GM12878 (cell line): ENCODE measurements at regions not wholly inside any gene's neighbourhood (a gene's known extent, or its start where the extent isn't known, plus 50 kb on each side); places are given as distances from the start of the nearest gene placed in this dataset.

Source experiments
- ATAC-seq: fragments of 200-7000 bp; cut with Tn5 transposase; 3 replicates; pipeline ENCODE4 v1.9.1; 2020; ENCODE audit warnings: mild to moderate bottlenecking, moderate library complexity
- BruUV-seq: library from RNA; stranded (reverse); fragments of 400-500 nt; replicated peaks from 2 replicates; lab custom pipeline; 2021; lab: Mats Ljungman, UMichigan
- CTCF ChIA-PET: fragments of 300-600 bp; sonication (Branson Sonifier 250); formaldehyde crosslinking; extraction: SDS; loops from one replicate; lab custom pipeline; 2021; ENCODE audit warnings: inconsistent platforms; lab: Yijun Ruan, JAX
- POLR2A ChIA-PET: fragments of 350-600 bp; formaldehyde crosslinking; extraction: SDS; loops from one replicate; lab custom pipeline; 2021; ENCODE audit warnings: inconsistent platforms; lab: Charles Lee
- RAD21 ChIA-PET: fragments of 300-600 bp; sonication (Branson Sonifier 250); formaldehyde crosslinking; loops from one replicate; lab custom pipeline; 2023; ENCODE audit warnings: antibody characterized with exemption; ENCODE audit not compliant: unreplicated experiment; lab: Charles Lee
- SMC1A ChIA-PET: fragments of 300-600 bp; sonication (Branson Sonifier 250); formaldehyde crosslinking; loops from one replicate; lab custom pipeline; 2023; ENCODE audit not compliant: unreplicated experiment, uncharacterized antibody; lab: Charles Lee
- DNase-seq: peaks from one replicate; pipeline ENCODE4 v3.0.0-alpha.2; 2011; ENCODE audit warnings: low read depth, low spot score
- FAIRE-seq: peaks from 3 replicates; lab custom pipeline; 2011; peaks lifted over from hg19 to GRCh38; lab: Jason Lieb, UNC
- H2AFZ ChIP-seq: 2 replicates; pipeline ENCODE4 v1.6.0; 2011; ENCODE audit warnings: low read depth, low read length, control low read depth; ENCODE audit not compliant: control insufficient read depth
- H3K27ac ChIP-seq: 2 replicates; pipeline ENCODE4 v1.5.1; 2011; ENCODE audit warnings: control low read depth; ENCODE audit not compliant: control insufficient read depth, insufficient read depth
- H3K27me3 ChIP-seq, 2 experiments: replicated peaks in 1 of 2; 2 replicates each; pipeline versions ENCODE4 v1.6.0 to v1.6.1; 2011; ENCODE audit warnings: low read length in 1 of 2; ENCODE audit not compliant: control insufficient read depth in 2 of 2, insufficient read depth in 2 of 2
- H3K36me3 ChIP-seq, 2 experiments: 2 replicates each; pipeline ENCODE4 v1.5.1; 2011; ENCODE audit warnings: low read length in 1 of 2; ENCODE audit not compliant: control insufficient read depth in 2 of 2, insufficient read depth in 2 of 2
- H3K4me1 ChIP-seq: 2 replicates; pipeline ENCODE4 v1.6.1; 2011; ENCODE audit warnings: mild to moderate bottlenecking, low read length, moderate library complexity, mixed read lengths; ENCODE audit not compliant: control insufficient read depth, insufficient read depth
- H3K4me2 ChIP-seq: 2 replicates; pipeline ENCODE4 v1.6.0; 2011; ENCODE audit warnings: control low read depth; ENCODE audit not compliant: control insufficient read depth, insufficient read depth
- H3K4me3 ChIP-seq: fragments of 200-600 bp; sonication (generic); 2 replicates; pipeline ENCODE4 v1.5.1; 2016
- H3K79me2 ChIP-seq: 2 replicates; pipeline ENCODE4 v1.6.0; 2011; ENCODE audit warnings: low read length; ENCODE audit not compliant: control insufficient read depth, insufficient read depth
- H3K9ac ChIP-seq: 2 replicates; pipeline ENCODE4 v1.8.0; 2011; ENCODE audit warnings: low read length, control low read depth, mixed read lengths; ENCODE audit not compliant: control insufficient read depth, insufficient read depth
- H3K9me3 ChIP-seq: replicated peaks from 3 replicates; pipeline ENCODE4 v1.5.1; 2011; ENCODE audit warnings: mild to moderate bottlenecking, low read length; ENCODE audit not compliant: control insufficient read depth, insufficient read depth
- H4K20me1 ChIP-seq: 2 replicates; pipeline ENCODE4 v1.6.0; 2011; ENCODE audit not compliant: control insufficient read depth, insufficient read depth
- CHD4 ChIP-seq: fragments of 200-600 bp; sonication (generic); IDR thresholded peaks from 2 replicates; pipeline ENCODE4 v1.6.1; 2016; ENCODE audit warnings: mild to moderate bottlenecking
- FOXK2 ChIP-seq: fragments of 450-650 bp; IDR thresholded peaks from 2 replicates; pipeline ENCODE4 v1.6.1; 2017; ENCODE audit warnings: mild to moderate bottlenecking, moderate library complexity
- NFXL1 ChIP-seq: fragments of 450-650 bp; IDR thresholded peaks from 2 replicates; pipeline ENCODE4 v1.6.1; 2017; ENCODE audit warnings: antibody characterized with exemption, mild to moderate bottlenecking, borderline replicate concordance
- NFYB ChIP-seq: IDR thresholded peaks from 2 replicates; pipeline ENCODE4 v1.6.1; 2011; ENCODE audit warnings: low read depth, mild to moderate bottlenecking, low read length, improper control_type of control experiment, moderate library complexity; ENCODE audit not compliant: insufficient read depth
- WGBS: methylation state at CpG from one replicate; pipeline ENCODE4 v1.1.6; 2016; ENCODE audit warnings: low lambda C conversion rate; ENCODE audit not compliant: insufficient replicate concordance, insufficient coverage; ENCODE audit errors: missing lambda C conversion rate; 5-methylcytosine and 5-hydroxymethylcytosine counted together
- in situ Hi-C: fragments of 300-500 bp; cut with MboI; formaldehyde crosslinking; loops from 9 replicates; pipeline ENCODE4 v1.14.3; 2018; ENCODE audit warnings: mixed read lengths
- intact Hi-C: fragments of 100-400 bp; cut with micrococcal nuclease; formaldehyde crosslinking; loops from one replicate; pipeline ENCODE4 v1.14.2; 2022; ENCODE audit not compliant: unreplicated experiment
- TF ChIP-seq, protein P1 (sequence below): fragments of 450-650 bp; IDR thresholded peaks from 2 replicates; pipeline ENCODE4 v1.6.1; 2017; ENCODE audit warnings: mild to moderate bottlenecking
- TF ChIP-seq, protein P2 (sequence below): fragments of 450-650 bp; IDR thresholded peaks from 2 replicates; pipeline ENCODE4 v1.6.1; 2016; ENCODE audit warnings: mild to moderate bottlenecking
- TF ChIP-seq, protein P3 (sequence below): fragments of 150-350 bp; IDR thresholded peaks from 2 replicates; pipeline ENCODE4 v1.6.1; 2014; ENCODE audit warnings: mild to moderate bottlenecking, low read depth, low read length
- TF ChIP-seq, protein P4 (sequence below): fragments of 450-650 bp; IDR thresholded peaks from 2 replicates; pipeline ENCODE4 v1.6.1; 2016; ENCODE audit warnings: mild to moderate bottlenecking, moderate library complexity, borderline replicate concordance
- TF ChIP-seq, protein P5 (sequence below): IDR thresholded peaks from 2 replicates; pipeline ENCODE4 v1.6.1; 2012; ENCODE audit warnings: low read depth, low read length, improper control_type of control experiment

DNA sequence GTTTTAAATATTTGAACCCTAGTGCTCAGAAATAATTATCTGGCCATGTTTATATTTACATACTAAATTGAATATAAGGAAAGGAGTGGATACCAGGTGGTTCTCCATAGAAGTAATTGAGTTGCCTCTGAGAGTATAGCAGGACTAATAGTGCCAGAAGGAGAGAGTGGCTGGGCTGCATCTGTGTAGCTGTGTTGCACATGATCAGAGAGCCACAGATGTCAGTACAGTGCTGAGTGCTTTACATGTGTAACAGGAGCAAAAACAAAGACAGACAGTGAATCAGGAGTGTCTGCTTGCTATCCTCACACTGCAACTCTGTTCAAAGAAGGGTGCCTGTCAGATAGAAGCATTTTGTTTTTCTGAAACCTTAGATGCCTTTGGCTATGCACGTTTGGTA is 353.9 kb upstream of the PAPPA start:
- H3K4me1 ChIP-seq, result no peaks in the 10 kb centered on the region
- TF ChIP-seq, protein P1, sequence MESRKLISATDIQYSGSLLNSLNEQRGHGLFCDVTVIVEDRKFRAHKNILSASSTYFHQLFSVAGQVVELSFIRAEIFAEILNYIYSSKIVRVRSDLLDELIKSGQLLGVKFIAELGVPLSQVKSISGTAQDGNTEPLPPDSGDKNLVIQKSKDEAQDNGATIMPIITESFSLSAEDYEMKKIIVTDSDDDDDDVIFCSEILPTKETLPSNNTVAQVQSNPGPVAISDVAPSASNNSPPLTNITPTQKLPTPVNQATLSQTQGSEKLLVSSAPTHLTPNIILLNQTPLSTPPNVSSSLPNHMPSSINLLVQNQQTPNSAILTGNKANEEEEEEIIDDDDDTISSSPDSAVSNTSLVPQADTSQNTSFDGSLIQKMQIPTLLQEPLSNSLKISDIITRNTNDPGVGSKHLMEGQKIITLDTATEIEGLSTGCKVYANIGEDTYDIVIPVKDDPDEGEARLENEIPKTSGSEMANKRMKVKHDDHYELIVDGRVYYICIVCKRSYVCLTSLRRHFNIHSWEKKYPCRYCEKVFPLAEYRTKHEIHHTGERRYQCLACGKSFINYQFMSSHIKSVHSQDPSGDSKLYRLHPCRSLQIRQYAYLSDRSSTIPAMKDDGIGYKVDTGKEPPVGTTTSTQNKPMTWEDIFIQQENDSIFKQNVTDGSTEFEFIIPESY, result no peak
- TF ChIP-seq, protein P2, sequence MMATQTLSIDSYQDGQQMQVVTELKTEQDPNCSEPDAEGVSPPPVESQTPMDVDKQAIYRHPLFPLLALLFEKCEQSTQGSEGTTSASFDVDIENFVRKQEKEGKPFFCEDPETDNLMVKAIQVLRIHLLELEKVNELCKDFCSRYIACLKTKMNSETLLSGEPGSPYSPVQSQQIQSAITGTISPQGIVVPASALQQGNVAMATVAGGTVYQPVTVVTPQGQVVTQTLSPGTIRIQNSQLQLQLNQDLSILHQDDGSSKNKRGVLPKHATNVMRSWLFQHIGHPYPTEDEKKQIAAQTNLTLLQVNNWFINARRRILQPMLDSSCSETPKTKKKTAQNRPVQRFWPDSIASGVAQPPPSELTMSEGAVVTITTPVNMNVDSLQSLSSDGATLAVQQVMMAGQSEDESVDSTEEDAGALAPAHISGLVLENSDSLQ, result no peak
- TF ChIP-seq CHD4 (no peak), NFXL1 (no peak), NFYB (no peak), FOXK2 (no peak)
- TF ChIP-seq, protein P3, sequence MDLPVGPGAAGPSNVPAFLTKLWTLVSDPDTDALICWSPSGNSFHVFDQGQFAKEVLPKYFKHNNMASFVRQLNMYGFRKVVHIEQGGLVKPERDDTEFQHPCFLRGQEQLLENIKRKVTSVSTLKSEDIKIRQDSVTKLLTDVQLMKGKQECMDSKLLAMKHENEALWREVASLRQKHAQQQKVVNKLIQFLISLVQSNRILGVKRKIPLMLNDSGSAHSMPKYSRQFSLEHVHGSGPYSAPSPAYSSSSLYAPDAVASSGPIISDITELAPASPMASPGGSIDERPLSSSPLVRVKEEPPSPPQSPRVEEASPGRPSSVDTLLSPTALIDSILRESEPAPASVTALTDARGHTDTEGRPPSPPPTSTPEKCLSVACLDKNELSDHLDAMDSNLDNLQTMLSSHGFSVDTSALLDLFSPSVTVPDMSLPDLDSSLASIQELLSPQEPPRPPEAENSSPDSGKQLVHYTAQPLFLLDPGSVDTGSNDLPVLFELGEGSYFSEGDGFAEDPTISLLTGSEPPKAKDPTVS, result no peak
- TF ChIP-seq, protein P4, sequence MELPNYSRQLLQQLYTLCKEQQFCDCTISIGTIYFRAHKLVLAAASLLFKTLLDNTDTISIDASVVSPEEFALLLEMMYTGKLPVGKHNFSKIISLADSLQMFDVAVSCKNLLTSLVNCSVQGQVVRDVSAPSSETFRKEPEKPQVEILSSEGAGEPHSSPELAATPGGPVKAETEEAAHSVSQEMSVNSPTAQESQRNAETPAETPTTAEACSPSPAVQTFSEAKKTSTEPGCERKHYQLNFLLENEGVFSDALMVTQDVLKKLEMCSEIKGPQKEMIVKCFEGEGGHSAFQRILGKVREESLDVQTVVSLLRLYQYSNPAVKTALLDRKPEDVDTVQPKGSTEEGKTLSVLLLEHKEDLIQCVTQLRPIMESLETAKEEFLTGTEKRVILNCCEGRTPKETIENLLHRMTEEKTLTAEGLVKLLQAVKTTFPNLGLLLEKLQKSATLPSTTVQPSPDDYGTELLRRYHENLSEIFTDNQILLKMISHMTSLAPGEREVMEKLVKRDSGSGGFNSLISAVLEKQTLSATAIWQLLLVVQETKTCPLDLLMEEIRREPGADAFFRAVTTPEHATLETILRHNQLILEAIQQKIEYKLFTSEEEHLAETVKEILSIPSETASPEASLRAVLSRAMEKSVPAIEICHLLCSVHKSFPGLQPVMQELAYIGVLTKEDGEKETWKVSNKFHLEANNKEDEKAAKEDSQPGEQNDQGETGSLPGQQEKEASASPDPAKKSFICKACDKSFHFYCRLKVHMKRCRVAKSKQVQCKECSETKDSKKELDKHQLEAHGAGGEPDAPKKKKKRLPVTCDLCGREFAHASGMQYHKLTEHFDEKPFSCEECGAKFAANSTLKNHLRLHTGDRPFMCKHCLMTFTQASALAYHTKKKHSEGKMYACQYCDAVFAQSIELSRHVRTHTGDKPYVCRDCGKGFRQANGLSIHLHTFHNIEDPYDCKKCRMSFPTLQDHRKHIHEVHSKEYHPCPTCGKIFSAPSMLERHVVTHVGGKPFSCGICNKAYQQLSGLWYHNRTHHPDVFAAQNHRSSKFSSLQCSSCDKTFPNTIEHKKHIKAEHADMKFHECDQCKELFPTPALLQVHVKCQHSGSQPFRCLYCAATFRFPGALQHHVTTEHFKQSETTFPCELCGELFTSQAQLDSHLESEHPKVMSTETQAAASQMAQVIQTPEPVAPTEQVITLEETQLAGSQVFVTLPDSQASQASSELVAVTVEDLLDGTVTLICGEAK, result no peak
- TF ChIP-seq, protein P5, sequence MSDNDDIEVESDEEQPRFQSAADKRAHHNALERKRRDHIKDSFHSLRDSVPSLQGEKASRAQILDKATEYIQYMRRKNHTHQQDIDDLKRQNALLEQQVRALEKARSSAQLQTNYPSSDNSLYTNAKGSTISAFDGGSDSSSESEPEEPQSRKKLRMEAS, result no peak
- no peaks in the 10 kb centered on the region for H3K36me3 ChIP-seq
- ATAC-seq (no peak), DNase-seq (no peak), FAIRE-seq (no peak)
- no peak overlapping the region for H3K27ac ChIP-seq
- in situ Hi-C loops (no loop called here), intact Hi-C loops (loop anchor here (10.0 kb wide), 1 partner anchor 65 kb away; no protein-coding TSS in a partner anchor)
- no peak overlapping the region for H3K4me2 ChIP-seq
- H3K9ac ChIP-seq, result no peak overlapping the region
- H3K27me3 ChIP-seq, result no peaks in the 10 kb centered on the region
- WGBS, result 0% methylated on average over 1 of the region's 1 CpG
- no peak overlapping the region for H2AFZ ChIP-seq
- no peaks in the 10 kb centered on the region for H4K20me1 ChIP-seq
- no peak overlapping the region for H3K4me3 ChIP-seq
- RAD21 ChIA-PET, result no interaction called here
- H3K79me2 ChIP-seq, result no peaks in the 10 kb centered on the region
- no TSS peak for BruUV-seq
- SMC1A ChIA-PET, result interaction anchor here (1.3 kb wide), 1 partner anchor 10 kb away, joined by 4 read pairs; no protein-coding TSS in a partner anchor
- H3K9me3 ChIP-seq, result no peaks in the 10 kb centered on the region
- CTCF ChIA-PET, result no interaction called here
- POLR2A ChIA-PET, result no interaction called here
